RWPE2 (cell line): ENCODE measurements at regions not wholly inside any gene's neighbourhood (a gene's known extent, or its start where the extent isn't known, plus 50 kb on each side); places are given as distances from the start of the nearest gene placed in this dataset.
A peak's percentile ranks its signal among the peaks of the same experiment; 100 is the strongest.

ENCODE experiments used
- ATAC-seq: fragments of 200-7000 bp; cut with Tn5 transposase; 3 replicates; pipeline ENCODE4 v1.9.1; 2021; ENCODE audit warnings: low read depth
- DNase-seq: peaks from one replicate; pipeline ENCODE4 v3.0.0-alpha.2; 2020; ENCODE audit warnings: low spot score
- H3K27ac ChIP-seq: fragments of 450-650 bp; 2 replicates; pipeline ENCODE4 v1.5.1; 2017; ENCODE audit warnings: mild to moderate bottlenecking; ENCODE audit not compliant: poor library complexity, severe bottlenecking
- H3K27me3 ChIP-seq: fragments of 250-450 bp; sonication (Bioruptor Pico); 2 replicates; pipeline ENCODE4 v1.5.1; 2021; ENCODE audit warnings: mild to moderate bottlenecking, moderate library complexity; ENCODE audit not compliant: insufficient read depth, poor library complexity, severe bottlenecking
- H3K36me3 ChIP-seq: fragments of 250-450 bp; sonication (Bioruptor Pico); 2 replicates; pipeline ENCODE4 v1.5.1; 2020; ENCODE audit warnings: low read depth, mild to moderate bottlenecking, moderate library complexity
- H3K4me1 ChIP-seq: fragments of 250-450 bp; sonication (Bioruptor Pico); 2 replicates; pipeline ENCODE4 v1.5.1; 2021; ENCODE audit warnings: mild to moderate bottlenecking, moderate library complexity; ENCODE audit not compliant: insufficient read depth, poor library complexity, severe bottlenecking
- H3K4me3 ChIP-seq: fragments of 250-450 bp; sonication (Bioruptor Pico); 2 replicates; pipeline ENCODE4 v1.5.1; 2021; ENCODE audit warnings: mild to moderate bottlenecking, moderate library complexity; ENCODE audit not compliant: severe bottlenecking
- H3K9me3 ChIP-seq: fragments of 250-450 bp; sonication (Bioruptor Pico); 2 replicates; pipeline ENCODE4 v1.5.1; 2021; ENCODE audit warnings: mild to moderate bottlenecking, moderate library complexity; ENCODE audit not compliant: severe bottlenecking
- TF ChIP-seq, protein P1 (sequence below): fragments of 450-650 bp; IDR thresholded peaks from one replicate; pipeline ENCODE4 v1.5.1; 2017; ENCODE audit warnings: mild to moderate bottlenecking, moderate library complexity; ENCODE audit not compliant: poor library complexity, severe bottlenecking

DNA sequence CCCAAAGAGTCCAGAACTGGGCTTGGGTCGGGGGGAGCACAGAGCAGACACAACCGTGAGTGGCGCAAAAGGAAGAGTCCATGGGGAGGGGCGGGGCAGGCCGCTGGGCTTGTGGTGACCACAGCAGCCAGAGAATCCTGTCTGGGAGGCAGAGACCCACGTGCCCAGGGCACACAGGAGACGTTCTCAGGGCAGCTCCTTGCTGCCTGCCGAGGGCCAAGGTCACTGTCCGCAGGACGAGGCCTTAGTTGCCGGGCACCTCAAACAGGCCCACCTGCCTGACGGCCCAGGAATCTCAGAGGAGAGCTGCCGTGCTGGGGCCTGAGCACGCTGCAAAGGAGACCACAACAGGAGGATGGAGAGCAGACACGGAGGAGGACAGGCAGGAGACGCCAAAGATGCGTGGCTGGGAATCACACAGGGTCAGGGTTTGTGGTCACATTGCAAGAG, 87.8 kb downstream of the MYEOV start:
- no peaks in the 10 kb centered on the region for H3K36me3 ChIP-seq
- TF ChIP-seq, protein P1, sequence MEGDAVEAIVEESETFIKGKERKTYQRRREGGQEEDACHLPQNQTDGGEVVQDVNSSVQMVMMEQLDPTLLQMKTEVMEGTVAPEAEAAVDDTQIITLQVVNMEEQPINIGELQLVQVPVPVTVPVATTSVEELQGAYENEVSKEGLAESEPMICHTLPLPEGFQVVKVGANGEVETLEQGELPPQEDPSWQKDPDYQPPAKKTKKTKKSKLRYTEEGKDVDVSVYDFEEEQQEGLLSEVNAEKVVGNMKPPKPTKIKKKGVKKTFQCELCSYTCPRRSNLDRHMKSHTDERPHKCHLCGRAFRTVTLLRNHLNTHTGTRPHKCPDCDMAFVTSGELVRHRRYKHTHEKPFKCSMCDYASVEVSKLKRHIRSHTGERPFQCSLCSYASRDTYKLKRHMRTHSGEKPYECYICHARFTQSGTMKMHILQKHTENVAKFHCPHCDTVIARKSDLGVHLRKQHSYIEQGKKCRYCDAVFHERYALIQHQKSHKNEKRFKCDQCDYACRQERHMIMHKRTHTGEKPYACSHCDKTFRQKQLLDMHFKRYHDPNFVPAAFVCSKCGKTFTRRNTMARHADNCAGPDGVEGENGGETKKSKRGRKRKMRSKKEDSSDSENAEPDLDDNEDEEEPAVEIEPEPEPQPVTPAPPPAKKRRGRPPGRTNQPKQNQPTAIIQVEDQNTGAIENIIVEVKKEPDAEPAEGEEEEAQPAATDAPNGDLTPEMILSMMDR, result no peak
- peak; percentile 38 for DNase-seq
- H3K27me3 ChIP-seq, result no peaks in the 10 kb centered on the region
- no peaks in the 10 kb centered on the region for H3K9me3 ChIP-seq
- no peak overlapping the region for H3K27ac ChIP-seq
- no peak for ATAC-seq
- no peak overlapping the region for H3K4me3 ChIP-seq
- peaks cover 8% of the 10 kb centered on the region for H3K4me1 ChIP-seq

DNA sequence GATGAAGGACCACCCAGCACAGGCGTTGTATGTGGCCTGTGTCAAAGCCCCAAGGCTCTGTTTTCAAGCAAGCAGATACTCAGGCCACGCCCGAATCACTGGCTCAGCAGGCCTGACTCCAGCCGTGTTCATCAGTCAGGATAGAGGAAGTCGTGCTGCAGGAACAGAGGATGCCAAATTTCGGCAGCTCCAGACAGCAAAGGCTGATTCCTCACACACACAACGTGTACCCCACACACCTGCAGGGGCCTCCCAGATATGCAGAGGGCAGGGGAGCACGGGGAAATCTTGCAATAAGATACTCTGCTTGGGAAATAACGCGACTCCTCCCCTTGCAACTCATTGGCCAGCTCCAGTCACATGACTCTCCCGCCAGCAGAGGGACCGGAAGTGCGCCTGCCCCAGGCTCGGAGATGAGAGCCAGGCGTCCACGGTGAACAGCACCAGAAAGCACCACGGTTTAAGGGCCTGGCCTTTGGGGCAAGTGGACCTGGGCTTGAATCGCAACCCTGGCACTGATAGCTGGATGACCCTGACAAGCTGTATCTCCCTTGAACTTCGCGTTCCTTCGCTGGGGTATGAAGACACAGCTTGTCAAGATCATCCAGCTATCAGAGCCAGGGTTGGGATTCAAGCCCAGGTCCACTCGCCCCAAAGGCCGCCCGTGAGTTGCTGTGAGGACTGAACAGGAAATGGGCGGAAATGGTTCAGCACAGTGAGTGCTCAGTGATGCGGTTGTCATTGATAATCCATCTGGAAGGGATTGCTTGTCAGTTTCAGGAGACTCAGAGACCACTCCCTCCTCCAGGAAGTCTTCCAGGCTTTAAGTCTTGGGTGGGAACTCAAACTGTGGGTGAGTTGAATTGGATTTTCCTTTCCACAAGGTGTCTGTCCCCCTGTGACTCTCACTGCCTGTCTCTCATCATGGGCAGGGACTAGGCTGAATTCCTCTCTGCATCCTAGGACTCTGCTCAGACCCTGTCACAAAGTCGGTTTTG, 88.5 kb downstream of the MYEOV start:
- peak; percentile 36 for DNase-seq
- H3K27me3 ChIP-seq, result no peaks in the 10 kb centered on the region
- no peak overlapping the region for H3K4me3 ChIP-seq
- no peak overlapping the region for H3K27ac ChIP-seq
- H3K4me1 ChIP-seq, result peaks cover under 1% of the 10 kb centered on the region
- ATAC-seq, result no peak
- H3K9me3 ChIP-seq, result no peaks in the 10 kb centered on the region
- TF ChIP-seq, protein P1, result no peak
- H3K36me3 ChIP-seq, result no peaks in the 10 kb centered on the region

DNA sequence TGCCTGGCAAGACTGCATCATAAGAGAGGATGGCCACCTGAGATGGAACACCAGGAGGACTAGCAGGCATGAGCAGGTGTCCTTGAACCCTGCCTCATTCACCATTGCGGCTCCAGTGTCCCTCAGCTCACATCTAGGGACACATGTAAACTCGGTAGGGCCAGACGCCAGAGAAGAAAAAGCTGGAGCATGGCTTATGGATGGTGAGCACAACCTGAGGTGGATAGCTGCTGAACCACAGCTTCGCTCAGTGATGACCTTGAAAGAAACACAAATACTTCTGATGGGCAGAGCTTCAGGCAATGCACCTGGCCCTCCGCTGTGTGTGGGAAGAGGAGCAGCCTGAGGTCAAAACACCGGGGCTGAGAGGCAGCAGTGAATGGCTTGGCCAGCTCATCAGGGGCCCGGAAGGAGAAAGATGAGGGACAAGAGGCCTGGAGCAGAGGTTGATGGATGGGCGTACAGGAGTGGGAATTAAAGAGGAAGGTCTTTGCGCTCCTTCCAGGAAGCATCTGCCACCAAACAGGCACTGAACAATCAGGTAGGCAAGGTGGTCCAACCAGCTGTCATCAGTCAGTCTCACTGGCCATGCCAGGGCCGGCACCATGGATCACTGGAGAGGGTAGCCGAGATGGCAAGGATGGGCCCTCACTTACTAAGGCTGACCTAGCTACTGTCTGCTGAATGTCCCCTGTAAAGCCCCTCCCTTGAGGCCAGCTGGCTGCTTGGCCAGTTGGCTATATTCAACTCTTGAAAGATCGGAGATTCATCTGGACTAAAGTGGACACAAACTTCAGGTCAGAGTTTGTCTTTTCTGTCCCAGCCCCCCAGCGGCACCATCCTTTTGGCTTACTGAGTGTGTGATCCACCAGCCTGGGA, 89.7 kb downstream of the MYEOV start:
- no peaks in the 10 kb centered on the region for H3K36me3 ChIP-seq
- no peaks in the 10 kb centered on the region for H3K9me3 ChIP-seq
- no peaks in the 10 kb centered on the region for H3K4me1 ChIP-seq
- H3K27ac ChIP-seq, result no peak overlapping the region
- H3K4me3 ChIP-seq, result no peak overlapping the region
- no peak for ATAC-seq
- DNase-seq, result no peak
- H3K27me3 ChIP-seq, result no peaks in the 10 kb centered on the region
- TF ChIP-seq, protein P1, result no peak

DNA sequence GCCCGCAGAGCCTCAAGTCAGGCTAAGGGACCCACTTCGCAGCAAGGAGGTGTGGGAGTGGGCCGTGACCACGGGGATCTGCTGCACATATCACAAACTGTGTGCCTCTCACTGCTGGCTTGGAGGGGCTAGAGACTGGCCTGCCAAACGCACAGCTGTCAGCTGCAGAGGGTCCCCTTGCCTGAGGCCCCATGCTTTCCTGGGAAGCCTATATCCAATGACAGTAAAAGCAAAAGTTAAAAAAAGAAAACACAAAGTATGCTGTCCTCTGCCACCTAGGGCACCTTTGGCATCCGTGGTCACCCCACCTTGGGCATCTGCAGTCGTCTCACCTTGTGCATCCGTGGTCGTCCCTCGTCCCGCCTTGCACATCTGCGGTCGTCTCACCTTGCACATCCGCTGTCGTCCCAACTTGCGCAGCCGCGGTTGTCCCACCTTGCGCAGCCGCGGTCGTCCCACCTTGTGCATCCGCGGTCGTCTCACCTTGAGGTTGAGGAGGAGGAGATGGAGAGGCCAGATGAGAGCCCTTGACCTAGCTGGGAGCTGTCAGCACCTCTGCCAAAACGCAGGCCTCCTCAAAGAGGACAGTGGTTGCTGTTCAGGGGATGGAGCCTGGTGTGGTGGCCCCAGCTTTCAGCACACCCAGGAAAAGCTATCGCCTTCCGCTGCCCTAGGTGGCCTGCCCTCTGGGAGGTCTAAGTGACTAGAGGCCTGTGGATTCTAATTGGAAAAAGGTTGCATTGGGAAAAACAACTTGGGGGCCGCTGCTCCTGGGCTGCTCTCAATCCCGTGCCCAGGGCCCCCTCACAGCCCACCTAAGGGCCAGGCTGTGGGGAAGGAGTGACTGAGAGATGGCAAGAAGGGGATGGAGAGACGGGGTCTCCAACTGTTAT, 90.5 kb downstream of the MYEOV start:
- H3K9me3 ChIP-seq, result no peaks in the 10 kb centered on the region
- DNase-seq (no peak), ATAC-seq (no peak)
- no peak overlapping the region for H3K4me3 ChIP-seq
- H3K36me3 ChIP-seq, result no peaks in the 10 kb centered on the region
- TF ChIP-seq, protein P1, result no peak
- no peak overlapping the region for H3K27ac ChIP-seq
- no peaks in the 10 kb centered on the region for H3K4me1 ChIP-seq
- H3K27me3 ChIP-seq, result no peaks in the 10 kb centered on the region
